H1 (cell line): ENCODE measurements at regions not wholly inside any gene's neighbourhood (a gene's known extent, or its start where the extent isn't known, plus 50 kb on each side); places are given as distances from the start of the nearest gene placed in this dataset.

Experiments
- CTCF ChIA-PET: fragments of 300-600 bp; sonication (Branson Sonifier 250); formaldehyde crosslinking; loops from one replicate; lab custom pipeline; 2021; ENCODE audit not compliant: partially characterized antibody; lab: Charles Lee
- POLR2A ChIA-PET: fragments of 300-600 bp; sonication (Branson Sonifier 250); formaldehyde crosslinking; loops from one replicate; lab custom pipeline; 2021; ENCODE audit warnings: inconsistent platforms; ENCODE audit not compliant: partially characterized antibody; lab: Charles Lee
- DNase-seq, 2 experiments: peaks; one replicate each; pipeline versions ENCODE4 v3.0.0 to v3.0.0-alpha.2; 2010 to 2022; ENCODE audit warnings: low spot score in 2 of 2, low read depth in 1 of 2, mixed read lengths in 1 of 2
- FAIRE-seq: peaks from 2 replicates; lab custom pipeline; 2011; peaks lifted over from hg19 to GRCh38; lab: Jason Lieb, UNC
- H2AFZ ChIP-seq: 2 replicates; pipeline ENCODE4 v1.8.1; 2012; ENCODE audit warnings: low read length, inconsistent platforms
- H2AK5ac ChIP-seq: 2 replicates; pipeline ENCODE4 v1.6.1; 2013; ENCODE audit warnings: low read depth, low read length
- H2BK120ac ChIP-seq: replicated peaks from 2 replicates; pipeline ENCODE3; 2013; ENCODE audit warnings: low read depth, low read length, inconsistent platforms
- H2BK12ac ChIP-seq: 2 replicates; pipeline ENCODE4 v1.6.1; 2013; ENCODE audit warnings: low read depth, low read length
- H2BK15ac ChIP-seq: 2 replicates; pipeline ENCODE4 v1.6.1; 2013; ENCODE audit warnings: low read length
- H2BK20ac ChIP-seq: 2 replicates; pipeline ENCODE4 v1.6.1; 2013; ENCODE audit warnings: low read length
- H2BK5ac ChIP-seq: 2 replicates; pipeline ENCODE4 v1.6.1; 2013; ENCODE audit warnings: low read depth, low read length
- H3K14ac ChIP-seq: 2 replicates; pipeline ENCODE4 v1.6.1; 2013; ENCODE audit warnings: inconsistent platforms; ENCODE audit not compliant: insufficient read length
- H3K18ac ChIP-seq: 2 replicates; pipeline ENCODE4 v1.6.1; 2013; ENCODE audit warnings: low read length; ENCODE audit errors: extremely low read depth
- H3K23ac ChIP-seq: 2 replicates; pipeline ENCODE4 v1.6.1; 2013; ENCODE audit warnings: inconsistent platforms; ENCODE audit not compliant: insufficient read length
- H3K23me2 ChIP-seq: 2 replicates; pipeline ENCODE4 v1.6.1; 2013; ENCODE audit warnings: low read depth, low read length
- H3K27ac ChIP-seq: 2 replicates; pipeline ENCODE4 v1.6.1; 2011; ENCODE audit warnings: low read depth, low read length, inconsistent platforms
- H3K27me3 ChIP-seq, 4 experiments: replicated peaks in 1 of 4; 1 replicate in 1 of 4; 2 replicates in 3 of 4; pipeline versions ENCODE4 v1.6.1 to v1.8.1; 2011 to 2013; ENCODE audit warnings: low read length in 3 of 4, mild to moderate bottlenecking in 3 of 4, inconsistent platforms in 2 of 4, mixed read lengths in 2 of 4, moderate library complexity in 1 of 4; ENCODE audit not compliant: control insufficient read depth in 3 of 4, insufficient read depth in 3 of 4; ENCODE audit errors: extremely low read depth in 1 of 4
- H3K36me3 ChIP-seq, 4 experiments: 2 replicates each; pipeline versions ENCODE4 v1.6.1 to v1.8.1; 2011 to 2013; ENCODE audit warnings: mild to moderate bottlenecking in 4 of 4, low read length in 3 of 4, moderate library complexity in 2 of 4, control low read depth in 1 of 4, inconsistent platforms in 1 of 4; ENCODE audit not compliant: insufficient read depth in 4 of 4, control insufficient read depth in 2 of 4
- H3K4ac ChIP-seq: replicated peaks from 2 replicates; pipeline ENCODE3; 2013; ENCODE audit warnings: low read length, low read depth, mixed read lengths, inconsistent platforms; ENCODE audit not compliant: insufficient read length
- H3K4me1 ChIP-seq, 4 experiments: replicated peaks in 1 of 4; 1 replicate in 1 of 4; 2 replicates in 3 of 4; pipeline versions ENCODE4 v1.6.1 to v1.8.1; 2011 to 2013; ENCODE audit warnings: low read length in 3 of 4, inconsistent platforms in 2 of 4, mixed read lengths in 1 of 4; ENCODE audit not compliant: insufficient read depth in 4 of 4, control insufficient read depth in 3 of 4
- H3K4me2 ChIP-seq, 2 experiments: 2 replicates each; pipeline versions ENCODE4 v1.6.1 to v1.8.1; 2011 to 2013; ENCODE audit warnings: low read depth in 2 of 2, low read length in 2 of 2, control low read depth in 1 of 2, inconsistent platforms in 1 of 2, mild to moderate bottlenecking in 1 of 2; ENCODE audit not compliant: insufficient read depth in 1 of 2
- H3K4me3 ChIP-seq, 4 experiments: fragments of 200-600, 300-600 bp in 1 of 4; sonication (generic), shearing (Covaris generic), sonication (Bioruptor Twin) in 1 of 4; 2 replicates each; pipeline versions ENCODE4 v1.5.1 to v1.8.1; 2011 to 2016; ENCODE audit warnings: low read length in 4 of 4, low read depth in 3 of 4, control low read depth in 2 of 4, inconsistent platforms in 2 of 4, mild to moderate bottlenecking in 2 of 4, mixed read lengths in 1 of 4, moderate library complexity in 1 of 4; ENCODE audit not compliant: insufficient read depth in 2 of 4; ENCODE audit errors: extremely low read depth in 1 of 4
- H3K56ac ChIP-seq: replicated peaks from 2 replicates; pipeline ENCODE3; 2013; ENCODE audit warnings: low read depth, mild to moderate bottlenecking, mixed read lengths, low read length, inconsistent platforms; ENCODE audit not compliant: insufficient read length
- H3K79me1 ChIP-seq: 2 replicates; pipeline ENCODE4 v1.6.1; 2013; ENCODE audit warnings: low read depth, low read length, control low read depth
- H3K79me2 ChIP-seq, 2 experiments: 2 replicates each; pipeline versions ENCODE4 v1.6.1 to v1.8.1; 2012 to 2013; ENCODE audit warnings: low read length in 2 of 2, mild to moderate bottlenecking in 2 of 2, inconsistent platforms in 1 of 2; ENCODE audit not compliant: insufficient read depth in 2 of 2, control insufficient read depth in 1 of 2
- H3K9ac ChIP-seq, 4 experiments: replicated peaks in 1 of 4; 1 replicate in 1 of 4; 2 replicates in 3 of 4; pipeline versions ENCODE4 v1.6.1 to v1.8.1; 2011 to 2013; ENCODE audit warnings: low read depth in 3 of 4, low read length in 3 of 4, control low read depth in 2 of 4, mild to moderate bottlenecking in 2 of 4, moderate library complexity in 2 of 4, inconsistent platforms in 1 of 4; ENCODE audit errors: extremely low read depth in 1 of 4
- H3K9me3 ChIP-seq, 2 experiments: 2 replicates each; pipeline versions ENCODE4 v1.6.1 to v1.8.1; 2012 to 2013; ENCODE audit warnings: mild to moderate bottlenecking in 2 of 2, moderate library complexity in 2 of 2, control low read depth in 1 of 2, inconsistent platforms in 1 of 2, low read depth in 1 of 2, low read length in 1 of 2, mixed read lengths in 1 of 2; ENCODE audit not compliant: insufficient read depth in 2 of 2
- H4K20me1 ChIP-seq, 2 experiments: replicated peaks in 1 of 2; 2 replicates each; pipeline versions ENCODE3 to v1.8.1; 2011 to 2013; ENCODE audit warnings: inconsistent platforms in 2 of 2, low read length in 2 of 2, mild to moderate bottlenecking in 1 of 2; ENCODE audit not compliant: insufficient read depth in 2 of 2, control insufficient read depth in 1 of 2
- H4K5ac ChIP-seq: 2 replicates; pipeline ENCODE4 v1.6.1; 2013; ENCODE audit warnings: low read length, low read depth, mixed read lengths, inconsistent platforms; ENCODE audit not compliant: insufficient read length
- H4K8ac ChIP-seq: 2 replicates; pipeline ENCODE4 v1.8.0; 2013; ENCODE audit warnings: mild to moderate bottlenecking, moderate library complexity, low read length, inconsistent platforms; ENCODE audit not compliant: insufficient read depth; ENCODE audit errors: extremely low read depth
- H4K91ac ChIP-seq: replicated peaks from 2 replicates; pipeline ENCODE3; 2013; ENCODE audit warnings: low read length, mixed read lengths, inconsistent platforms; ENCODE audit not compliant: insufficient read length
- CHD2 ChIP-seq: IDR thresholded peaks from 2 replicates; pipeline ENCODE4 v1.6.1; 2012; ENCODE audit warnings: low read length, improper control_type of control experiment
- EZH2 ChIP-seq: fragments of 200-600 bp; sonication (generic); IDR thresholded peaks from 2 replicates; pipeline ENCODE4 v1.7.1; 2012; ENCODE audit warnings: low read depth, mild to moderate bottlenecking, moderate library complexity, low read length, inconsistent platforms; ENCODE audit not compliant: severe bottlenecking
- HDAC2 ChIP-seq, 2 experiments: fragments of 300-600 bp in 1 of 2; sonication (generic) in 1 of 2; IDR thresholded peaks; 2 replicates each; pipeline ENCODE4 v1.6.1; 2011 to 2012; ENCODE audit warnings: low read depth in 2 of 2, low read length in 2 of 2, mild to moderate bottlenecking in 2 of 2, moderate library complexity in 2 of 2, borderline replicate concordance in 1 of 2, inconsistent platforms in 1 of 2
- KDM4A ChIP-seq: IDR thresholded peaks from one replicate; pipeline ENCODE4 v1.7.1; 2012; ENCODE audit warnings: low read depth, mild to moderate bottlenecking, moderate library complexity, low read length, inconsistent platforms; ENCODE audit not compliant: severe bottlenecking
- NRF1 ChIP-seq: IDR thresholded peaks from 2 replicates; pipeline ENCODE4 v1.6.1; 2011; ENCODE audit warnings: mild to moderate bottlenecking, low read depth, low read length, improper control_type of control experiment
- RNF2 ChIP-seq: fragments of 200-900, 300-1000 bp; sonication (generic); IDR thresholded peaks from 2 replicates; pipeline ENCODE4 v1.7.1; 2016; ENCODE audit warnings: borderline replicate concordance, low read depth, mild to moderate bottlenecking, antibody characterized with exemption, low read length; ENCODE audit not compliant: poor library complexity, severe bottlenecking; ENCODE audit errors: missing control alignments
- RXRA ChIP-seq: IDR thresholded peaks from 2 replicates; pipeline ENCODE4 v1.6.1; 2011; ENCODE audit warnings: low read depth, mild to moderate bottlenecking, low read length, moderate library complexity; ENCODE audit not compliant: insufficient read depth
- SUZ12 ChIP-seq: fragments of 200-600 bp; sonication (generic); IDR thresholded peaks from 2 replicates; pipeline ENCODE4 v1.6.1; 2012; ENCODE audit warnings: mild to moderate bottlenecking, inconsistent platforms, low read length, moderate library complexity, mixed read lengths
- TAF1 ChIP-seq: IDR thresholded peaks from 2 replicates; pipeline ENCODE4 v1.6.1; 2011; ENCODE audit warnings: mild to moderate bottlenecking, low read depth, low read length
- TBP ChIP-seq: IDR thresholded peaks from 2 replicates; pipeline ENCODE4 v1.6.1; 2011; ENCODE audit warnings: low read depth, low read length, improper control_type of control experiment
- WGBS, 2 experiments: shearing (Covaris generic) in 1 of 2; methylation state at CpG; one replicate each; pipeline versions ENCODE4 v1.1.6 to v1.1.7; 2013 to 2015; ENCODE audit warnings: low lambda C conversion rate in 2 of 2, mixed read lengths in 2 of 2, inconsistent platforms in 1 of 2, low coverage in 1 of 2, missing lambda C conversion rate in 1 of 2; ENCODE audit not compliant: insufficient replicate concordance in 2 of 2, insufficient coverage in 1 of 2, insufficient read length in 1 of 2; ENCODE audit errors: extremely low coverage in 1 of 2, missing lambda C conversion rate in 1 of 2; 5-methylcytosine and 5-hydroxymethylcytosine counted together
- TF ChIP-seq, protein P1 (sequence below): IDR thresholded peaks from 2 replicates; pipeline ENCODE4 v1.6.1; 2012; ENCODE audit warnings: inconsistent platforms
- TF ChIP-seq, protein P2 (sequence below): IDR thresholded peaks from 2 replicates; pipeline ENCODE4 v1.6.1; 2012; ENCODE audit warnings: inconsistent platforms

DNA sequence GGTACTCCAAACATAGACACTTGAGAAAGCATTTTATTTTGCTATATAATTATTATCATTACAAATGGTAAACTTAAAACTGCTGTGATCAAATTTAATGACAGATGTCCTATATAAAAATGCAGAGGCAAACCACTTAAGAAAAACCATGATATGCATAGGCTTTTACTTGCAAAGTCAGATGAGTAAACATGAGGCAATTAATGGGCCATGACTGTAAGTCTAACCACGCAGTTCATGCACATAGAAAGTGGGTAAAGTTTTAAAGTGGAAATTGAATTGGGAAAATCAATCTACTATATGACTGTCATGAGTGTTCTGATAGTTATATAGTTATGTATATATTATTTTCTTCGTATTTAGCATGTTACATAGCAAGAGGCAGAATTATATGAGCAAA, 219.2 kb downstream of the PTPRC start:
- Histone ChIP-seq H3K4me2 (no peak overlapping the region), H2BK20ac (no peak overlapping the region), H3K23me2 (no peaks in the 10 kb centered on the region; the same call in 1 of the 2 replicates), H2BK15ac (no peak overlapping the region), H4K5ac (no peak overlapping the region), H2AFZ (no peak overlapping the region), H3K36me3 (no peaks in the 10 kb centered on the region), H3K18ac (no peak overlapping the region), H3K4me3 (no peak overlapping the region), H2BK120ac (no peak overlapping the region), H3K23ac (no peak overlapping the region), H3K9me3 (no peaks in the 10 kb centered on the region), H3K79me1 (no peaks in the 10 kb centered on the region), H3K4ac (no peak overlapping the region), H3K79me2 (no peaks in the 10 kb centered on the region), H3K9ac (no peak overlapping the region), H4K20me1 (no peaks in the 10 kb centered on the region), H4K8ac (no peak overlapping the region), H4K91ac (no peak overlapping the region), H2BK12ac (no peak overlapping the region), H3K27ac (no peak overlapping the region), H3K56ac (no peak overlapping the region), H3K14ac (no peak overlapping the region), H2BK5ac (no peak overlapping the region), H2AK5ac (no peak overlapping the region), H3K4me1 (no peaks in the 10 kb centered on the region), H3K27me3 (no peaks in the 10 kb centered on the region)
- WGBS, 2 experiments = 87% methylated on average over 2 of the region's 2 CpGs; no CpG with 5 or more reads in 1 of the 2 experiments
- no peak for FAIRE-seq
- no peak for TF ChIP-seq RXRA
- no peak for TF ChIP-seq CHD2
- no peak for TF ChIP-seq HDAC2 (IDR thresholded peaks at IDR 0.05; ENCODE audit: borderline replicate concordance in 1 of 2, low read depth in 2 of 2, low read length in 2 of 2)
- TF ChIP-seq KDM4A = no peak
- TF ChIP-seq, protein P1, sequence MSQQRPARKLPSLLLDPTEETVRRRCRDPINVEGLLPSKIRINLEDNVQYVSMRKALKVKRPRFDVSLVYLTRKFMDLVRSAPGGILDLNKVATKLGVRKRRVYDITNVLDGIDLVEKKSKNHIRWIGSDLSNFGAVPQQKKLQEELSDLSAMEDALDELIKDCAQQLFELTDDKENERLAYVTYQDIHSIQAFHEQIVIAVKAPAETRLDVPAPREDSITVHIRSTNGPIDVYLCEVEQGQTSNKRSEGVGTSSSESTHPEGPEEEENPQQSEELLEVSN = no peak
- no peak for TF ChIP-seq TAF1
- no peak for TF ChIP-seq TBP
- no peak for TF ChIP-seq RNF2
- TF ChIP-seq SUZ12 = no peak
- no peak for TF ChIP-seq EZH2
- TF ChIP-seq, protein P2, sequence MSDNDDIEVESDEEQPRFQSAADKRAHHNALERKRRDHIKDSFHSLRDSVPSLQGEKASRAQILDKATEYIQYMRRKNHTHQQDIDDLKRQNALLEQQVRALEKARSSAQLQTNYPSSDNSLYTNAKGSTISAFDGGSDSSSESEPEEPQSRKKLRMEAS = no peak
- no peak for TF ChIP-seq NRF1
- CTCF ChIA-PET = no interaction called here
- POLR2A ChIA-PET = no interaction called here
- no peak for DNase-seq
